GM10248 (cell line): ENCODE measurements at regions not wholly inside any gene's neighbourhood (a gene's known extent, or its start where the extent isn't known, plus 50 kb on each side); places are given as distances from the start of the nearest gene placed in this dataset.
"Not testable (repeated sequence)": the region's sequence is repeated elsewhere in the genome, so short reads cannot be mapped to it uniquely, and the experiment has no call there.

Experiments
- CTCF ChIA-PET: fragments of 300-600 bp; sonication (Branson Sonifier 250); formaldehyde crosslinking; extraction: SDS; loops from one replicate; lab custom pipeline; 2021; ENCODE audit warnings: antibody characterized with exemption; lab: Yijun Ruan, JAX
- POLR2A ChIA-PET: fragments of 350-650 bp; sonication (Branson Sonifier 250); formaldehyde crosslinking; extraction: SDS; loops from one replicate; lab custom pipeline; 2020; ENCODE audit warnings: antibody characterized with exemption; lab: Yijun Ruan, JAX
- DNase-seq: peaks from one replicate; pipeline ENCODE4 v3.0.0; 2012; ENCODE audit errors: extremely low spot score
- CTCF ChIP-seq: IDR thresholded peaks from 2 replicates; pipeline ENCODE4 v1.5.1; 2012; ENCODE audit warnings: mild to moderate bottlenecking, low read depth; ENCODE audit errors: extremely low read depth, missing control alignments, control extremely low read depth

GRCh38 chr3:81997390-81997789 lies 235.9 kb upstream of the GBE1 start:
- ChIA-PET POLR2A (no interaction called here), CTCF (interaction anchor here (1.0 kb wide), 1 partner anchor 8 kb away, joined by 3 read pairs; no protein-coding TSS in a partner anchor)
- no peak for DNase-seq
- TF ChIP-seq CTCF = no peak

GRCh38 chr3:81995329-81995728 lies 233.9 kb upstream of the GBE1 start:
- POLR2A ChIA-PET = no interaction called here
- CTCF ChIA-PET = interaction anchor here (1.6 kb wide), 1 partner anchor 290 kb away, joined by 3 read pairs; no protein-coding TSS in a partner anchor
- DNase-seq = no peak
- TF ChIP-seq CTCF = no peak

- ChIA-PET POLR2A (no interaction called here), CTCF (interaction anchor here (1.1 to 3.0 kb wide), 3 partner anchors 10 to 30 kb away, joined by 3 to 8 read pairs (median 5); no protein-coding TSS in a partner anchor)
- DNase-seq = no peak
- TF ChIP-seq CTCF = no peak
Observed at GRCh38 chr3:81989758-81990157, 228.3 kb upstream of the GBE1 start.

- ChIA-PET POLR2A (no interaction called here), CTCF (interaction anchor here (1.7 to 3.0 kb wide), 2 partner anchors 10 to 19 kb away, joined by 5 to 8 read pairs; no protein-coding TSS in a partner anchor)
- no peak for DNase-seq
Observed at GRCh38 chr3:81989274-81989673, 227.8 kb upstream of the GBE1 start.

GRCh38 chr3:81987412-81987811 lies 226.0 kb upstream of the GBE1 start:
- POLR2A ChIA-PET, DNase-seq: not testable (repeated sequence)
- CTCF ChIA-PET = interaction anchor here (3.0 kb wide), 1 partner anchor 8 kb away, joined by 8 read pairs; no protein-coding TSS in a partner anchor

More at GRCh38 chr3:81989274-81989673, 227.8 kb upstream of the GBE1 start:
- no peak for TF ChIP-seq CTCF

- ChIA-PET CTCF (no interaction called here), POLR2A (no interaction called here)
- no peak for TF ChIP-seq CTCF
- no peak for DNase-seq
Observed at GRCh38 chr3:81985996-81986723, 224.7 kb upstream of the GBE1 start.

GRCh38 chr3:81983382-81983781 lies 221.9 kb upstream of the GBE1 start:
- ChIA-PET CTCF (no interaction called here), POLR2A (no interaction called here)
- DNase-seq = no peak
- TF ChIP-seq CTCF = no peak
